Activated B cell treated with CpG ODN at 0.5 μM for 24 hours (primary cell): ENCODE measurements at regions not wholly inside any gene's neighbourhood (a gene's known extent, or its start where the extent isn't known, plus 50 kb on each side); places are given as distances from the start of the nearest gene placed in this dataset.

Experiments
- ATAC-seq: fragments of 200-7000 bp; cut with Tn5 transposase; one replicate; pipeline ENCODE4 v1.10.0; 2021; ENCODE audit warnings: low read depth, mild to moderate bottlenecking, moderate library complexity
- CTCF ChIA-PET: fragments of 350-600 bp; sonication (Branson Sonifier 250); formaldehyde crosslinking; loops from one replicate; lab custom pipeline; 2021; ENCODE audit warnings: antibody characterized with exemption; lab: Charles Lee
- POLR2A ChIA-PET: fragments of 350-600 bp; sonication (Branson Sonifier 250); formaldehyde crosslinking; loops from one replicate; lab custom pipeline; 2021; ENCODE audit warnings: antibody characterized with exemption; lab: Charles Lee
- DNase-seq: peaks from one replicate; pipeline ENCODE4 v3.0.0; 2022
- H3K27ac Mint-ChIP-seq: one replicate; pipeline ENCODE4 v1.8.0; 2020; ENCODE audit warnings: mixed read lengths
- H3K27me3 Mint-ChIP-seq: one replicate; pipeline ENCODE4 v1.8.0; 2021; ENCODE audit warnings: mixed read lengths
- H3K36me3 Mint-ChIP-seq: one replicate; pipeline ENCODE4 v1.8.0; 2021; ENCODE audit warnings: low read depth, mixed read lengths
- H3K4me1 Mint-ChIP-seq: one replicate; pipeline ENCODE4 v1.8.0; 2021; ENCODE audit warnings: mixed read lengths
- H3K4me3 Mint-ChIP-seq: one replicate; pipeline ENCODE4 v1.8.0; 2020; ENCODE audit warnings: mild to moderate bottlenecking, mixed read lengths
- H3K9me3 Mint-ChIP-seq: one replicate; pipeline ENCODE4 v1.8.0; 2020; ENCODE audit warnings: mixed read lengths
- CTCF ChIP-seq: fragments of 200-600 bp; IDR thresholded peaks from one replicate; pipeline ENCODE4 v1.8.0; 2022; ENCODE audit warnings: antibody characterized with exemption, mild to moderate bottlenecking
- intact Hi-C: fragments of 100-400 bp; cut with micrococcal nuclease; formaldehyde crosslinking; loops from one replicate; pipeline ENCODE4 v1.15.1; 2024

- CTCF ChIA-PET, result no interaction called here
- DNase-seq (no peak), ATAC-seq (no peak)
- H3K4me3 Mint-ChIP-seq, result no peak overlapping the region
- H3K4me1 Mint-ChIP-seq, result no peaks in the 10 kb centered on the region
- no peaks in the 10 kb centered on the region for H3K27me3 Mint-ChIP-seq
- no peaks in the 10 kb centered on the region for H3K36me3 Mint-ChIP-seq
- intact Hi-C loops, result no loop called here
- no peak for TF ChIP-seq CTCF
- H3K9me3 Mint-ChIP-seq, result no peaks in the 10 kb centered on the region
- POLR2A ChIA-PET, result no interaction called here
- no peak overlapping the region for H3K27ac Mint-ChIP-seq
These were observed 253.7 kb upstream of the THBS1 start for GRCh38 chr15:39327005-39327730.

GRCh38 chr15:39330061-39330460, 250.8 kb upstream of the THBS1 start:
- CTCF ChIA-PET, result no interaction called here
- POLR2A ChIA-PET, result no interaction called here
- no peak for TF ChIP-seq CTCF
- Mint-ChIP-seq H3K27me3 (no peaks in the 10 kb centered on the region), H3K9me3 (no peaks in the 10 kb centered on the region), H3K27ac (no peak overlapping the region), H3K4me1 (no peaks in the 10 kb centered on the region), H3K4me3 (no peak overlapping the region), H3K36me3 (no peaks in the 10 kb centered on the region)
- intact Hi-C loops, result no loop called here
- DNase-seq, result no peak
- no peak for ATAC-seq

GRCh38 chr15:39331584-39331983, 249.3 kb upstream of the THBS1 start:
- no peaks in the 10 kb centered on the region for H3K27me3 Mint-ChIP-seq
- ATAC-seq (no peak), DNase-seq (no peak)
- no peaks in the 10 kb centered on the region for H3K9me3 Mint-ChIP-seq
- ChIA-PET POLR2A (no interaction called here), CTCF (no interaction called here)
- H3K36me3 Mint-ChIP-seq, result no peaks in the 10 kb centered on the region
- H3K4me3 Mint-ChIP-seq, result no peak overlapping the region
- H3K4me1 Mint-ChIP-seq, result no peaks in the 10 kb centered on the region
- H3K27ac Mint-ChIP-seq, result no peak overlapping the region
- TF ChIP-seq CTCF, result no peak
- intact Hi-C loops, result no loop called here

GRCh38 chr15:39332846-39333245, 248.0 kb upstream of the THBS1 start:
- POLR2A ChIA-PET, result no interaction called here
- CTCF ChIA-PET, result no interaction called here
- intact Hi-C loops, result no loop called here
- no peak for TF ChIP-seq CTCF
- Mint-ChIP-seq H3K9me3 (no peaks in the 10 kb centered on the region), H3K4me1 (no peaks in the 10 kb centered on the region), H3K27ac (no peak overlapping the region), H3K4me3 (no peak overlapping the region), H3K27me3 (no peaks in the 10 kb centered on the region), H3K36me3 (no peaks in the 10 kb centered on the region)
- ATAC-seq (no peak), DNase-seq (no peak)

- intact Hi-C loops, result no loop called here
- H3K27ac Mint-ChIP-seq, result no peak overlapping the region
- ChIA-PET POLR2A (no interaction called here), CTCF (no interaction called here)
- H3K4me1 Mint-ChIP-seq, result no peaks in the 10 kb centered on the region
- H3K9me3 Mint-ChIP-seq, result no peaks in the 10 kb centered on the region
- ATAC-seq (no peak), DNase-seq (no peak)
- TF ChIP-seq CTCF, result no peak
- H3K4me3 Mint-ChIP-seq, result no peak overlapping the region
- no peaks in the 10 kb centered on the region for H3K27me3 Mint-ChIP-seq
- no peaks in the 10 kb centered on the region for H3K36me3 Mint-ChIP-seq
These were observed 247.5 kb upstream of the THBS1 start for GRCh38 chr15:39333393-39333792.
